Mesenchymal stem cell (in vitro differentiated cells and primary cell): ENCODE measurements at regions not wholly inside any gene's neighbourhood (a gene's known extent, or its start where the extent isn't known, plus 50 kb on each side); places are given as distances from the start of the nearest gene placed in this dataset.

ENCODE experiments used
- DNase-seq: peaks from one replicate; pipeline ENCODE4 v3.0.0-alpha.2; 2013
- H2AFZ ChIP-seq: one replicate; pipeline ENCODE4 v1.6.1; 2013; ENCODE audit warnings: low read depth, mild to moderate bottlenecking, control low read depth, inconsistent platforms, low read length, moderate library complexity
- H2AK5ac ChIP-seq: 2 replicates; pipeline ENCODE4 v1.6.1; 2013; ENCODE audit warnings: low read length, moderate library complexity, mild to moderate bottlenecking, inconsistent platforms; ENCODE audit not compliant: severe bottlenecking
- H2BK120ac ChIP-seq: one replicate; pipeline ENCODE4 v1.6.1; 2013; ENCODE audit warnings: low read depth, mild to moderate bottlenecking, inconsistent platforms, low read length, moderate library complexity
- H2BK12ac ChIP-seq, 2 experiments: one replicate each; pipeline ENCODE4 v1.6.1; 2013; ENCODE audit warnings: inconsistent platforms in 2 of 2, low read length in 2 of 2, mild to moderate bottlenecking in 2 of 2, moderate library complexity in 2 of 2, control low read depth in 1 of 2
- H2BK15ac ChIP-seq: one replicate; pipeline ENCODE4 v1.6.1; 2013; ENCODE audit warnings: mild to moderate bottlenecking, low read depth, inconsistent platforms; ENCODE audit not compliant: poor library complexity, severe bottlenecking
- H2BK5ac ChIP-seq: 2 replicates; pipeline ENCODE4 v1.6.1; 2013; ENCODE audit warnings: low read depth, mild to moderate bottlenecking, low read length, control low read depth, inconsistent platforms; ENCODE audit not compliant: poor library complexity, severe bottlenecking
- H3K14ac ChIP-seq, 2 experiments: one replicate each; pipeline ENCODE4 v1.6.1; 2013; ENCODE audit warnings: inconsistent platforms in 2 of 2, low read length in 2 of 2, control low read depth in 1 of 2, mild to moderate bottlenecking in 1 of 2, moderate library complexity in 1 of 2
- H3K18ac ChIP-seq, 2 experiments: one replicate each; pipeline ENCODE4 v1.6.1; 2013; ENCODE audit warnings: inconsistent platforms in 2 of 2, low read length in 2 of 2, control low read depth in 1 of 2, low read depth in 1 of 2, mild to moderate bottlenecking in 1 of 2
- H3K23ac ChIP-seq, 2 experiments: one replicate each; pipeline ENCODE4 v1.6.1; 2013; ENCODE audit warnings: inconsistent platforms in 2 of 2, low read length in 2 of 2, mild to moderate bottlenecking in 2 of 2, moderate library complexity in 2 of 2, control low read depth in 1 of 2
- H3K27ac ChIP-seq: 2 replicates; pipeline ENCODE4 v1.5.1; 2013; ENCODE audit warnings: mild to moderate bottlenecking, moderate library complexity, low read length, control low read depth, inconsistent platforms; ENCODE audit not compliant: poor library complexity, severe bottlenecking
- H3K27me3 ChIP-seq, 2 experiments: 2 replicates each; pipeline versions ENCODE4 v1.6.1 to v1.7.0; 2013; ENCODE audit warnings: low read length in 2 of 2, mild to moderate bottlenecking in 2 of 2, moderate library complexity in 2 of 2, control low read depth in 1 of 2, inconsistent platforms in 1 of 2; ENCODE audit not compliant: control insufficient read depth in 1 of 2, insufficient read depth in 1 of 2
- H3K36me3 ChIP-seq, 2 experiments: 2 replicates each; pipeline versions ENCODE4 v1.6.1 to v1.7.0; 2013; ENCODE audit warnings: low read length in 2 of 2, control low read depth in 1 of 2, inconsistent platforms in 1 of 2, low read depth in 1 of 2, mild to moderate bottlenecking in 1 of 2; ENCODE audit not compliant: insufficient read depth in 2 of 2, control insufficient read depth in 1 of 2
- H3K4ac ChIP-seq, 2 experiments: one replicate each; pipeline ENCODE4 v1.6.1; 2013; ENCODE audit warnings: inconsistent platforms in 2 of 2, low read length in 2 of 2, mild to moderate bottlenecking in 2 of 2, moderate library complexity in 2 of 2, control low read depth in 1 of 2, low read depth in 1 of 2
- H3K4me1 ChIP-seq: 2 replicates; pipeline ENCODE4 v1.6.1; 2013; ENCODE audit warnings: low read depth, low read length, control low read depth; ENCODE audit not compliant: control insufficient read depth, insufficient read depth
- H3K4me2 ChIP-seq: 2 replicates; pipeline ENCODE4 v1.6.1; 2013; ENCODE audit warnings: low read length, mild to moderate bottlenecking, inconsistent platforms; ENCODE audit not compliant: poor library complexity, severe bottlenecking
- H3K4me3 ChIP-seq, 2 experiments: 2 replicates each; pipeline versions ENCODE4 v1.5.1 to v1.7.0; 2013; ENCODE audit warnings: low read length in 2 of 2, mild to moderate bottlenecking in 2 of 2, control low read depth in 1 of 2, low read depth in 1 of 2; ENCODE audit not compliant: insufficient read depth in 1 of 2
- H3K79me1 ChIP-seq: replicated peaks from 2 replicates; pipeline ENCODE4 v1.6.1; 2013; ENCODE audit warnings: mild to moderate bottlenecking, control low read depth, low read length, inconsistent platforms; ENCODE audit not compliant: poor library complexity, severe bottlenecking
- H3K9ac ChIP-seq: 2 replicates; pipeline ENCODE4 v1.7.0; 2013; ENCODE audit warnings: mild to moderate bottlenecking, low read length, moderate library complexity
- H3K9me3 ChIP-seq: 2 replicates; pipeline ENCODE4 v1.7.0; 2013; ENCODE audit warnings: mild to moderate bottlenecking, low read length; ENCODE audit not compliant: control insufficient read depth
- H4K8ac ChIP-seq: one replicate; pipeline ENCODE4 v1.6.1; 2013; ENCODE audit warnings: inconsistent platforms, mild to moderate bottlenecking, low read length, moderate library complexity
- H4K91ac ChIP-seq: one replicate; pipeline ENCODE4 v1.6.1; 2013; ENCODE audit warnings: mild to moderate bottlenecking, low read length, inconsistent platforms
- WGBS: methylation state at CpG from one replicate; pipeline ENCODE4 v1.1.7; 2013; ENCODE audit warnings: mixed read lengths; 5-methylcytosine and 5-hydroxymethylcytosine counted together

GRCh38 chr3:194075802-194076460, 60.0 kb upstream of the HES1 start:
- no peak overlapping the region for H2BK15ac ChIP-seq
- no peak overlapping the region for H4K91ac ChIP-seq
- H3K27ac ChIP-seq = no peak overlapping the region
- H3K4ac ChIP-seq = no peak overlapping the region
- no peak overlapping the region for H2BK5ac ChIP-seq
- H4K8ac ChIP-seq = no peak overlapping the region
- no peaks in the 10 kb centered on the region for H3K36me3 ChIP-seq
- no peak overlapping the region for H3K9ac ChIP-seq
- no peak overlapping the region for H3K14ac ChIP-seq
- H2AK5ac ChIP-seq = no peak overlapping the region
- no peaks in the 10 kb centered on the region for H3K79me1 ChIP-seq
- WGBS = 83% methylated on average over 6 of the region's 6 CpGs
- no peak overlapping the region for H2AFZ ChIP-seq
- no peak for DNase-seq
- peaks cover 0 to 82% of the 10 kb centered on the region in 2 experiments for H3K27me3 ChIP-seq
- no peak overlapping the region for H2BK120ac ChIP-seq
- peaks cover 14% of the 10 kb centered on the region for H3K4me1 ChIP-seq
- no peak overlapping the region for H3K23ac ChIP-seq
- no peak overlapping the region for H2BK12ac ChIP-seq
- H3K18ac ChIP-seq = no peak overlapping the region
- H3K4me2 ChIP-seq = no peak overlapping the region
- H3K4me3 ChIP-seq = no peak overlapping the region
- H3K9me3 ChIP-seq = peaks cover 4% of the 10 kb centered on the region

GRCh38 chr3:194076475-194076874, 59.5 kb upstream of the HES1 start:
- Histone ChIP-seq H3K27ac (no peak overlapping the region), H3K4me1 (peaks cover 10% of the 10 kb centered on the region), H2BK120ac (no peak overlapping the region), H4K91ac (no peak overlapping the region), H2BK15ac (no peak overlapping the region), H2BK12ac (no peak overlapping the region), H3K9ac (no peak overlapping the region), H3K4ac (no peak overlapping the region), H2BK5ac (no peak overlapping the region), H4K8ac (no peak overlapping the region), H3K79me1 (no peaks in the 10 kb centered on the region), H3K27me3 (peaks cover 0 to 81% of the 10 kb centered on the region in 2 experiments), H3K14ac (no peak overlapping the region), H3K23ac (no peak overlapping the region), H3K4me3 (no peak overlapping the region), H3K9me3 (peaks cover 4% of the 10 kb centered on the region), H3K4me2 (no peak overlapping the region), H3K36me3 (no peaks in the 10 kb centered on the region), H2AK5ac (no peak overlapping the region), H3K18ac (no peak overlapping the region), H2AFZ (no peak overlapping the region)
- WGBS = 94% methylated on average over 7 of the region's 7 CpGs
- no peak for DNase-seq

DNA sequence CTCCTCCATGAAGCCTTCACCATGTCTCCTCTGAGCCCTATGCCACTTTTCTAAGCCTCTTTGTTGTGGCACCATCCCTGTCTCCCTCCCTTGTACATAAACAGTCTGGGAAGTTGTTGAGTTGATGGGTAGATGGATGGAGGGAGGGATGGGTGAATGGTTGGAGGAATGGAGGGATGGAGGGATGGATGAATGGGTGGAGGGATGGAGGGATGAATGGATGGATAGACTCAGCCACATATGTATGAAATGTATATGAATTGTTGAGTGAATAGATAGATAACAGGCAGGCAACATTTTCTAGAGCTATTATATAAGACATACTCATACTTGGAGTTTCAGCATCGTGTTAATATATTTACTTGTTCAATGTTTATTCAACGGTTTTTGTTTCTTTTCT, 58.3 kb upstream of the HES1 start:
- H3K27ac ChIP-seq = no peak overlapping the region
- no peak overlapping the region for H3K23ac ChIP-seq
- no peak overlapping the region for H4K8ac ChIP-seq
- peaks cover 4% of the 10 kb centered on the region for H3K9me3 ChIP-seq
- no peak for DNase-seq
- H2BK15ac ChIP-seq = no peak overlapping the region
- no peak overlapping the region for H2BK12ac ChIP-seq
- no peak overlapping the region for H3K4me2 ChIP-seq
- no peak overlapping the region for H2AK5ac ChIP-seq
- H2BK5ac ChIP-seq = no peak overlapping the region
- no peak overlapping the region for H3K18ac ChIP-seq
- H3K9ac ChIP-seq = no peak overlapping the region
- no peak overlapping the region for H3K4ac ChIP-seq
- H2BK120ac ChIP-seq = no peak overlapping the region
- H3K27me3 ChIP-seq = peaks cover 0 to 69% of the 10 kb centered on the region in 2 experiments
- no peak overlapping the region for H2AFZ ChIP-seq
- H3K14ac ChIP-seq = no peak overlapping the region
- no peak overlapping the region for H4K91ac ChIP-seq
- 100% methylated on average over 1 of the region's 2 CpGs for WGBS
- no peaks in the 10 kb centered on the region for H3K36me3 ChIP-seq
- no peak overlapping the region for H3K4me3 ChIP-seq
- H3K79me1 ChIP-seq = no peaks in the 10 kb centered on the region
- H3K4me1 ChIP-seq = peaks cover 4% of the 10 kb centered on the region

DNA sequence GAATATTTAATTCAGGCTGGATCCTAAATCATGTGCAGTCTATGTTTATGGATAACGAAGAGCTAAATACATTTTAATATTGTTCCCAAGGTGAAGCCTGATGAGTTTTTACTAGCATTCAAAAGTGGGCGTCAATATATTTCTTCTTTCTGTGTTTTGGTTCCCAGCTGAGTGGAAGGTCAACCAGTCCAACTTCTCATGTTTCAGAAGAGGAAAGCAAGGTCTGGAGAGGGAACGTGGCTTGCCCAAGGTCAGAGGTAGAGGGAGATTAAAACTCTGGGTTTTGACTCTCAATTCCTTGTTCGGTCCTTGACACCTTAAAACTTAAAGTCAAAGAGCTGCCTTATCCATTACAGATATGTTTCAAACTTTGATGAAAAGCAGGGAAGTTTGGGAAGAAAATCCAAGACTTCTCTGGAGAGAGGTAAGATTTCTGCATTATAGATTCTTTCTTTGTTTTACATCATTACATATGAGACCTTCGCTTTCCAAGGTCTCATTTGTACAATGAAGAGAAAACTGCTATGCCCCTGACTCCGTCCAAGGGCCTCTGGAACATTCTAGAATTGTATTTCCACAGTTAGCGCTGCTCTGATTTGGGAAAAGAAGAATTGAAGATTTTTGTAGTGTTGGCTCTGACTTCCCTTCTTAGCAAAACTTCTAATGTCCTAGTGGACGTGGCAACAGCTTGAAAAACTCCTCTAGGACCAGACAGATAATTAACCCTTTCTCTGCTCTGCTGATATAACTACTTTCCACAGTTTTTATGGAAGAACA, 57.7 kb upstream of the HES1 start:
- Histone ChIP-seq H4K8ac (no peak overlapping the region), H2BK120ac (no peak overlapping the region), H3K18ac (no peak overlapping the region), H3K36me3 (no peaks in the 10 kb centered on the region), H3K27ac (no peak overlapping the region), H2BK12ac (no peak overlapping the region), H3K14ac (no peak overlapping the region), H3K4ac (no peak overlapping the region), H3K9ac (no peak overlapping the region), H3K9me3 (peaks cover 4% of the 10 kb centered on the region), H2BK15ac (no peak overlapping the region), H3K27me3 (peaks cover 0 to 63% of the 10 kb centered on the region in 2 experiments), H2AK5ac (no peak overlapping the region), H3K4me1 (peaks cover 10% of the 10 kb centered on the region), H3K4me3 (no peak overlapping the region), H4K91ac (no peak overlapping the region), H2BK5ac (no peak overlapping the region), H2AFZ (no peak overlapping the region), H3K23ac (no peak overlapping the region), H3K4me2 (no peak overlapping the region), H3K79me1 (no peaks in the 10 kb centered on the region)
- DNase-seq = no peak
- WGBS = 64% methylated on average over 7 of the region's 8 CpGs
